ENCODE measurements at regions not wholly inside any gene's neighbourhood (a gene's known extent, or its start where the extent isn't known, plus 50 kb on each side); places are given as distances from the start of the nearest gene placed in this dataset.

DNA sequence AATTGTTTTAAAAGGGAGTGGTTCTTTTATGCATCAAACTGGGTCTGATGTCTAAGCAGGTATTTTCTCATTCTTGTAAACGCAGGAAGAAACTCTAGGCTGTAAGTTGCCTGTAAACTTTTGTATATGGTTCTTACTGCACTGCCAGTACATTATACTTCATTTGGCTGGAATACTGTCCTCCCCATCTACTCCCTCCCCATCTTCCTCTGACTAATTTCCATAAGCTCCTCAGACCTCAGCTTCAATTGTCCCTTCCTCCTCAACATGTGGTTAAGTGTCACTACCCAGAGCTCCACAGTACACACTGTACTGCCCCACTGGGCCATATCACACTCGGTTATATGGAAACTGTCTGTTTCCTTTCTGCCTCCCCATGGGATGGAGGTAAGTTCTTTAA, 161.4 kb upstream of the MDFIC start:
- no peaks in the 10 kb centered on the region for H3K9me3 ChIP-seq (ENCODE audit: control insufficient read depth in 1 of 2, insufficient read depth in 1 of 2, low read length in 2 of 2)
- H3K36me3 Mint-ChIP-seq (ENCODE audit: low read depth) = no peaks in the 10 kb centered on the region
- no peaks in the 10 kb centered on the region for H3K4me1 Mint-ChIP-seq (ENCODE audit: low read depth)
- H3K9me3 Mint-ChIP-seq = no peaks in the 10 kb centered on the region
- no peak for ATAC-seq (ENCODE audit: poor library complexity)
- no peaks in the 10 kb centered on the region for H3K36me3 ChIP-seq (ENCODE audit: insufficient read depth, low read length)
- CTCF ChIA-PET = no interaction called here
- H3K27me3 Mint-ChIP-seq = peaks cover 7% of the 10 kb centered on the region
- no peak overlapping the region for H3K4me3 ChIP-seq (ENCODE audit: low read length)
- POLR2A ChIA-PET = no interaction called here
- H3K27ac ChIP-seq (ENCODE audit: low read depth in 1 of 2, low read length in 2 of 2) = no peak overlapping the region
- H3K4me1 ChIP-seq (ENCODE audit: insufficient read depth, low read length) = no peaks in the 10 kb centered on the region
- no peak overlapping the region for H3K27ac Mint-ChIP-seq
- no peak overlapping the region for H3K4me3 Mint-ChIP-seq
- DNase-seq = no peak
- no peak for TF ChIP-seq CTCF (IDR thresholded peaks at IDR 0.05)
- H3K27me3 ChIP-seq (ENCODE audit: control insufficient read depth in 1 of 2, insufficient read depth in 2 of 2, low read length in 2 of 2) = no peaks in the 10 kb centered on the region
- intact Hi-C loops (cut with DNase I, micrococcal nuclease) = no loop called here

DNA sequence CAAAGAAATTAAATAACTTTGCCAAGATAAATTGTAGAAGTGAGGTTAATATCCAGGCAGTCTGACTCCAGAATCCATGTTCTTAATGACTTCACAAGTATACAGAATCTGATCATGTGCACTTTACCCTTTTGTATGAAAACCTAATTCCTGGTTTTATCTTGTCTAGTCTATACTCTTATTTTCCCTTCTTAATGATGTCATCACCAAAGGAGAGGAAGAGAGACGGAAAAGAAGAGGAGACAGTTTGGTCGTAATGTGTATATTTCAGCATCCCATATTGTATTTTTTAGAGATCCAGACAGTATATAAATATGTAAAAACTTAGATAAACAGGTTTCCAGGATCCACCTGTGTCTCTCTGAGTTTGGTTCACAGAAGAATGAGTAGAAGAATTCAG, 159.9 kb upstream of the MDFIC start:
- no peak for TF ChIP-seq CTCF (IDR thresholded peaks at IDR 0.05)
- Histone ChIP-seq H3K4me1 (ENCODE audit: insufficient read depth, low read length) (no peaks in the 10 kb centered on the region), H3K4me3 (ENCODE audit: low read length) (no peak overlapping the region), H3K36me3 (ENCODE audit: insufficient read depth, low read length) (no peaks in the 10 kb centered on the region), H3K9me3 (ENCODE audit: control insufficient read depth in 1 of 2, insufficient read depth in 1 of 2, low read length in 2 of 2) (no peaks in the 10 kb centered on the region), H3K27ac (ENCODE audit: low read depth in 1 of 2, low read length in 2 of 2) (no peak overlapping the region), H3K27me3 (ENCODE audit: control insufficient read depth in 1 of 2, insufficient read depth in 2 of 2, low read length in 2 of 2) (no peaks in the 10 kb centered on the region)
- H3K9me3 Mint-ChIP-seq = no peaks in the 10 kb centered on the region
- DNase-seq = no peak
- H3K4me3 Mint-ChIP-seq = no peak overlapping the region
- H3K27me3 Mint-ChIP-seq = peaks cover 7% of the 10 kb centered on the region
- no peaks in the 10 kb centered on the region for H3K36me3 Mint-ChIP-seq (ENCODE audit: low read depth)
- CTCF ChIA-PET = no interaction called here
- intact Hi-C loops (cut with DNase I, micrococcal nuclease) = no loop called here
- no peak overlapping the region for H3K27ac Mint-ChIP-seq
- ATAC-seq (ENCODE audit: poor library complexity) = no peak
- POLR2A ChIA-PET = no interaction called here
- H3K4me1 Mint-ChIP-seq (ENCODE audit: low read depth) = no peaks in the 10 kb centered on the region

- intact Hi-C loops (cut with DNase I, micrococcal nuclease) = no loop called here
- no peaks in the 10 kb centered on the region for H3K9me3 Mint-ChIP-seq
- ChIA-PET POLR2A (no interaction called here), CTCF (no interaction called here)
- no peak for TF ChIP-seq CTCF (IDR thresholded peaks at IDR 0.05)
- no peak overlapping the region for H3K4me3 Mint-ChIP-seq
- Histone ChIP-seq H3K36me3 (ENCODE audit: insufficient read depth, low read length) (no peaks in the 10 kb centered on the region), H3K4me3 (ENCODE audit: low read length) (no peak overlapping the region), H3K27ac (ENCODE audit: low read depth in 1 of 2, low read length in 2 of 2) (no peak overlapping the region), H3K9me3 (ENCODE audit: control insufficient read depth in 1 of 2, insufficient read depth in 1 of 2, low read length in 2 of 2) (no peaks in the 10 kb centered on the region), H3K27me3 (ENCODE audit: control insufficient read depth in 1 of 2, insufficient read depth in 2 of 2, low read length in 2 of 2) (no peaks in the 10 kb centered on the region), H3K4me1 (ENCODE audit: insufficient read depth, low read length) (no peaks in the 10 kb centered on the region)
- ATAC-seq (ENCODE audit: poor library complexity) (no peak), DNase-seq (no peak)
- H3K36me3 Mint-ChIP-seq (ENCODE audit: low read depth) = no peaks in the 10 kb centered on the region
- no peak overlapping the region for H3K27ac Mint-ChIP-seq
- H3K27me3 Mint-ChIP-seq = peaks cover 13% of the 10 kb centered on the region
- H3K4me1 Mint-ChIP-seq (ENCODE audit: low read depth) = no peaks in the 10 kb centered on the region
These were observed 156.4 kb upstream of the MDFIC start for GRCh38 chr7:114765331-114766040.

All from CD4-positive, alpha-beta T cell (primary cell).